IPS-15b (cell line): ENCODE measurements at regions not wholly inside any gene's neighbourhood (a gene's known extent, or its start where the extent isn't known, plus 50 kb on each side); places are given as distances from the start of the nearest gene placed in this dataset.

Experiments
- H3K27me3 ChIP-seq: one replicate; pipeline ENCODE4 v1.6.1; 2013; ENCODE audit warnings: low read length; ENCODE audit not compliant: control insufficient read depth, insufficient read depth
- H3K36me3 ChIP-seq: one replicate; pipeline ENCODE4 v1.6.1; 2013; ENCODE audit warnings: low read length; ENCODE audit not compliant: control insufficient read depth, insufficient read depth
- H3K4me1 ChIP-seq: one replicate; pipeline ENCODE4 v1.6.1; 2013; ENCODE audit warnings: mild to moderate bottlenecking, low read length; ENCODE audit not compliant: control insufficient read depth, insufficient read depth
- H3K4me3 ChIP-seq: one replicate; pipeline ENCODE4 v1.5.1; 2013; ENCODE audit warnings: low read depth, low read length
- H3K9ac ChIP-seq: one replicate; pipeline ENCODE4 v1.6.1; 2013; ENCODE audit warnings: low read depth, mild to moderate bottlenecking, low read length
- H3K9me3 ChIP-seq: one replicate; pipeline ENCODE4 v1.6.1; 2013; ENCODE audit warnings: mild to moderate bottlenecking, low read length; ENCODE audit not compliant: control insufficient read depth, insufficient read depth

DNA sequence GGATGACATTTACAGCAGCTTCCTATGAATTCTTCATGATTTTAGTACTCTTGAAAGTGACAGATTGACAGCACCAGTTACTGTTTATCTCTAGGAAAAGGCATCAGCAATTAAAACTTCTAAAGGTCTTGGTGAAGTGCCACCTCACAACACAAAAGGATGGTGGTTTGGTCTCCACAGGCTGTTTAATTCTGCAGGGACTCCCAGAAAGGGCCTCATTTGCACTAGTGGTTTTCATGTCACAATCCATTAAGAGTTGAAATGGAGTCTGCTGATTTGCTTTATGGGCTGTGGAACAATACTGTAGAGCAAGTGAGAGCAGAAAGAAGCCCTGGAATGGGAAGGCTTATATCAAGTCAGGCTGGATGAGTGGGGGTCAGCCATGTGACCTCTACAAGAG, 225.3 kb upstream of the KCNMB2 start:
- no peak overlapping the region for H3K9ac ChIP-seq
- H3K27me3 ChIP-seq = no peaks in the 10 kb centered on the region
- no peaks in the 10 kb centered on the region for H3K36me3 ChIP-seq

DNA sequence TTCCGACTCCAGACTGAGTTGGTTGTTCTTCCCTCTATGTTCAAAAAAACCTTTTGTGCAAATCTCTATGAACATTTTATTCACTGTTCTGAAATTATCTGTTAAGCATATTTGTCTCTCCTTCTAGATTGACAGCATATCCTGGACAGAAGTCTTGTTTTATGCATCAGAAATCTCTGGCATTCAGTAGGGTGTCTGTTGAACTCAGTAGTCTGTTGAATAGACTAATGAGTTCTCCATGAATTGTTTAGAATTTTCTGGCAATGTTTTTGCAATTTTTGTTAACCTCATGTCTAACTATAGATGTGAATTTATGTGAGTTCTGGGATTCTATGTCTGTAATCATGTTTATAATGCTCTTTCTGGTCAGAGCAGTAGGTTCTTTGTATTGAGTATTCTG, 222.5 kb upstream of the KCNMB2 start:
- H3K27me3 ChIP-seq = no peaks in the 10 kb centered on the region
- H3K9me3 ChIP-seq = no peaks in the 10 kb centered on the region
- no peak overlapping the region for H3K4me3 ChIP-seq
- no peaks in the 10 kb centered on the region for H3K36me3 ChIP-seq
- no peak overlapping the region for H3K9ac ChIP-seq
- H3K4me1 ChIP-seq = no peaks in the 10 kb centered on the region

More for the DNA sequence above, 225.3 kb upstream of the KCNMB2 start:
- H3K4me3 ChIP-seq = no peak overlapping the region
- no peaks in the 10 kb centered on the region for H3K9me3 ChIP-seq
- no peaks in the 10 kb centered on the region for H3K4me1 ChIP-seq

DNA sequence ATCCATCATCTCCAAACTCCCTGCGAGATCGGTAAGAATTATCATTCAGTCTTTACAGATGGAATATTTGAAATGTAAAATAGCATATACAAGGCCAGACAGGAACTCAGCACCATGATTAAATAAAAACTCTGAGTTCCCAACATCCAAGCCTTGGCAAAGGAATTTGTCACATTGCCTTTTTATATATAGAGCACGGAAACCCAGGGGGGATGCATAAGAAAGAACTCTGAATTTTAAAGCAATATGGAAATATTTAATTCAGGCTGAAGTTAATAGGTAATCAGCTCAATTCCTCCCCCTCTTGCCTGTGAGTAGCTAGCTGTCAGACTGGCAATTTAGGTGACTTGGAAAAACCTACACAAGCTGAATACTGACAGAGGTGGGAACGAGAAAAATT, 217.9 kb upstream of the KCNMB2 start:
- Histone ChIP-seq H3K4me3 (no peak overlapping the region), H3K9me3 (no peaks in the 10 kb centered on the region), H3K4me1 (no peaks in the 10 kb centered on the region), H3K9ac (no peak overlapping the region), H3K36me3 (no peaks in the 10 kb centered on the region), H3K27me3 (no peaks in the 10 kb centered on the region)

- H3K4me1 ChIP-seq = no peaks in the 10 kb centered on the region
- H3K9ac ChIP-seq = no peak overlapping the region
- no peak overlapping the region for H3K4me3 ChIP-seq
- no peaks in the 10 kb centered on the region for H3K36me3 ChIP-seq
- H3K27me3 ChIP-seq = no peaks in the 10 kb centered on the region
- H3K9me3 ChIP-seq = no peaks in the 10 kb centered on the region
Observed at GRCh38 chr3:178318941-178319816, 217.1 kb upstream of the KCNMB2 start.

DNA sequence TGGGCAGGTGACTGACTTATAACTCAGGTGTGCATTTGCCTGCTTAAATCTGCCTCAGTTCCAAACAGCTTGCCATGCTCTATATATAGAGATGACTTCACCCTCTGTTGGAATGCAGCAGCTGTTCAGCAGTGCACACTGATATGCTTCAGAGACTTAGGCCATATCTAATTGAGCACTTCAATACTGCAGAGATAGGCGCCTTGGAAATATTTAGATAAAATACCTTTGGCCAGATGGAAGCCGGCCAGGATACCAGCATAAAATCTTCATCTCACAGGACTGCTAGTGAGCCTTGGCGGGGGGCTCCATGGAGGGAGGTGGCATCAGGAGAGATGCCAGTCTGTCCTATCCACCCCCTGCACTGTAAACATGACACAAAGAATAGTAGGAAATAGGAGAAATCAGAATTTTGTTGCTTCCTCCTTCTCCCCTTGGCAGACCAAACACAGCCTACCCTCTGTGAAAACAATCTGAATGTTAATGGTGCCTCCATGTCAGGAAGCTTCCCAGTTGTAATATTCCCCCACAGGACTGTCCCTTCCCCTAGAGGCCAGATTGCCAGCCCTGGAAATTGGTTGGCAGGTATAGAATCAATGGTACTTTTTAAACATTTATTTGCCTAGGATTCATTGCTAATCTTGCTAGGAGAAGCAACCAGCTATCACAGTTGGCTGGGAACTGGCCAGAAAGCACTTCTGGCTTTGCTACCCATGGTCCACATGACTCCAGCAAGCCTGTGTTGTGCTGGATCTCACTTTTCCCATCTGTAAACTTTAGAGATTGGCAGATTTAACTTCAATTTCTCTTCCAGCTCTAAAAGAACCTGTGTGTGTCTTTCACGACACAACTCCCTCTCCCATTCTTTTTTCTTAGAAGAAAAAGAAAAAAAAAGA, 215.5 kb upstream of the KCNMB2 start:
- no peak overlapping the region for H3K4me3 ChIP-seq

DNA sequence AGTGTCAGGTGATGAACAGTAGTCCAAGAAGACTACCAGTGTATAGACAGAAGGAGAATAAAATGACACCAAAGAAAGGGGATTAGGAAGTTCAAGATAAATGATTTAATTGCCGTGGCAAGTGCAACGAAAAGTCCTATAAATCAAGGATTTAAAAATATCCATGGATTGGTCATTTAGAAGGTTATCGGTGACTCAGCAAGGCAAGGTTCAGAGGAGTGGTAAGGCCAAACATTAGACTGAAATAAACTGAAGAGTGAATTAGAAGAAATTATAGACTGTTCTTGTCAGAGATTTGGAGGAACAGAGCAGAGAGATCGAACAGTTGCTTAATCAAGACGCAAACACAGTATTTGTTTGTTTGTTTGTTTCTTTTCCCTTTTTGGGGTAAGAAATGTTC, 211.9 kb upstream of the KCNMB2 start:
- H3K9ac ChIP-seq = no peak overlapping the region
- no peaks in the 10 kb centered on the region for H3K27me3 ChIP-seq
- no peaks in the 10 kb centered on the region for H3K4me1 ChIP-seq
- H3K9me3 ChIP-seq = no peaks in the 10 kb centered on the region
- no peaks in the 10 kb centered on the region for H3K36me3 ChIP-seq
- H3K4me3 ChIP-seq = no peak overlapping the region

More for the DNA sequence above, 215.5 kb upstream of the KCNMB2 start:
- Histone ChIP-seq H3K36me3 (no peaks in the 10 kb centered on the region), H3K9me3 (no peaks in the 10 kb centered on the region), H3K9ac (no peak overlapping the region), H3K27me3 (no peaks in the 10 kb centered on the region), H3K4me1 (no peaks in the 10 kb centered on the region)

GRCh38 chr3:178325330-178325729, 210.9 kb upstream of the KCNMB2 start:
- no peak overlapping the region for H3K4me3 ChIP-seq
- H3K4me1 ChIP-seq = no peaks in the 10 kb centered on the region
- no peaks in the 10 kb centered on the region for H3K36me3 ChIP-seq
- no peaks in the 10 kb centered on the region for H3K27me3 ChIP-seq
- H3K9ac ChIP-seq = no peak overlapping the region
- no peaks in the 10 kb centered on the region for H3K9me3 ChIP-seq

GRCh38 chr3:178329936-178330335, 206.3 kb upstream of the KCNMB2 start:
- H3K4me1 ChIP-seq = no peaks in the 10 kb centered on the region
- no peaks in the 10 kb centered on the region for H3K9me3 ChIP-seq
- H3K27me3 ChIP-seq = no peaks in the 10 kb centered on the region
- H3K4me3 ChIP-seq = no peak overlapping the region
- H3K36me3 ChIP-seq = no peaks in the 10 kb centered on the region
- H3K9ac ChIP-seq = no peak overlapping the region

- Histone ChIP-seq H3K4me3 (no peak overlapping the region), H3K4me1 (no peaks in the 10 kb centered on the region), H3K27me3 (no peaks in the 10 kb centered on the region), H3K9me3 (no peaks in the 10 kb centered on the region), H3K9ac (no peak overlapping the region), H3K36me3 (no peaks in the 10 kb centered on the region)
Observed at GRCh38 chr3:178334239-178334638, 202.0 kb upstream of the KCNMB2 start.

GRCh38 chr3:178336336-178336735, 199.9 kb upstream of the KCNMB2 start:
- no peak overlapping the region for H3K4me3 ChIP-seq
- no peaks in the 10 kb centered on the region for H3K36me3 ChIP-seq
- H3K27me3 ChIP-seq = no peaks in the 10 kb centered on the region
- H3K4me1 ChIP-seq = no peaks in the 10 kb centered on the region
- H3K9me3 ChIP-seq = no peaks in the 10 kb centered on the region
- H3K9ac ChIP-seq = no peak overlapping the region

- no peak overlapping the region for H3K9ac ChIP-seq
Observed at GRCh38 chr3:178340506-178340905, 195.7 kb upstream of the KCNMB2 start.

DNA sequence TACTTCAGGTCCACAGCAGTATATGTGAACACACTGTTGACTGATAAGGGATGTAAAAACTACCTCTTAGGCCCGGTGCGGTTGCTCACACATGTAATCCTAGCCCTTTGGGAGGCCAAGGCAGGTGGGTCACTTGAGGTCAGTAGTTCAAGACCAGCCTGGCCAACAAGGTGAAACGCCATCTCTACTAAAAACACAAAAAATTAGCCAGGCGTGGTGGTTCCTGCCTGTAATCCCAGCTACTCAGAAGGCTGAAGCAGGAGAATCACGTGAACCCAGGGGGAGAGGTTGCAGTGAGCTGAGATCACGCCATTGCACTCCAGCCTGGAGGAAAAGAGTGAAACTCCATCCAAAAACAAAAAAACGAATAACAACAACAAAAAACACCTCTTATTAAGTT, 194.6 kb upstream of the KCNMB2 start:
- Histone ChIP-seq H3K4me3 (no peak overlapping the region), H3K36me3 (no peaks in the 10 kb centered on the region), H3K9me3 (no peaks in the 10 kb centered on the region), H3K9ac (no peak overlapping the region), H3K27me3 (no peaks in the 10 kb centered on the region), H3K4me1 (no peaks in the 10 kb centered on the region)

More at GRCh38 chr3:178340506-178340905, 195.7 kb upstream of the KCNMB2 start:
- H3K27me3 ChIP-seq = no peaks in the 10 kb centered on the region
- H3K4me1 ChIP-seq = no peaks in the 10 kb centered on the region
- H3K4me3 ChIP-seq = no peak overlapping the region
- no peaks in the 10 kb centered on the region for H3K36me3 ChIP-seq
- no peaks in the 10 kb centered on the region for H3K9me3 ChIP-seq
